ENCODE measurements at regions not wholly inside any gene's neighbourhood (a gene's known extent, or its start where the extent isn't known, plus 50 kb on each side); places are given as distances from the start of the nearest gene placed in this dataset.

DNA sequence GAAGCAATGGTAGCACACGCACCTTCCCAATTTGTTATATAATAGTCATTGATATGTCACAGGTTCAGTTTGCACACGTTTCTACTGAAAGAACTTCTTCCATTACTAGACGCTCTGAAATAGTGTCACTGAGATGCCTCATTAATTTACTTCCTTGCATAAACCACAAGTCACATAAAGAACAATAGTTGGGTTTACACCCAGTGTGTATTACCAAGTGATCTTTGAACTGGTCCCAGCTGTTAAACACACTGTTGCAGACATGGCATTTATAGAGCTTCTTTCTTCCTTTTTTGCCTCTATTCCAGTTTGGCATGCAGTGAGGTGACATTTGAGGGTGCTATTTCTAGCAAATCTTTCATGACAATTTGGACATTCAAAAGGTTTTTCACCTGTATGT, 245.3 kb downstream of the EPM2A start:
- Histone ChIP-seq H2AK5ac (ENCODE audit: low read depth, low read length) (no peak overlapping the region), H3K27ac (ENCODE audit: low read depth, low read length) (no peak overlapping the region), H3K23ac (ENCODE audit: insufficient read length) (no peak overlapping the region), H2BK15ac (ENCODE audit: low read length) (no peak overlapping the region), H2BK20ac (ENCODE audit: low read length) (no peak overlapping the region), H4K8ac (ENCODE audit: extremely low read depth, insufficient read depth, low read length) (no peak overlapping the region), H3K4me2 (ENCODE audit: insufficient read depth in 1 of 2, low read depth in 2 of 2, low read length in 2 of 2) (no peak overlapping the region), H3K4ac (replicated peaks; ENCODE audit: insufficient read length, low read depth, low read length) (no peak overlapping the region), H3K23me2 (ENCODE audit: low read depth, low read length) (no peaks in the 10 kb centered on the region), H3K36me3 (ENCODE audit: control insufficient read depth in 2 of 4, insufficient read depth in 4 of 4, low read length in 3 of 4) (no peaks in the 10 kb centered on the region), H3K9me3 (ENCODE audit: insufficient read depth in 2 of 2, low read depth in 1 of 2, low read length in 1 of 2) (no peaks in the 10 kb centered on the region), H3K27me3 (replicated peaks in 1 of 4; ENCODE audit: control insufficient read depth in 3 of 4, extremely low read depth in 1 of 4, insufficient read depth in 3 of 4, low read length in 3 of 4) (no peaks in the 10 kb centered on the region), H2BK5ac (ENCODE audit: low read depth, low read length) (no peak overlapping the region), H3K79me2 (ENCODE audit: control insufficient read depth in 1 of 2, insufficient read depth in 2 of 2, low read length in 2 of 2) (no peaks in the 10 kb centered on the region), H3K14ac (ENCODE audit: insufficient read length) (no peak overlapping the region), H2BK120ac (replicated peaks; ENCODE audit: low read depth, low read length) (no peak overlapping the region), H2AFZ (ENCODE audit: low read length) (no peak overlapping the region), H3K9ac (replicated peaks in 1 of 4; ENCODE audit: extremely low read depth in 1 of 4, low read depth in 3 of 4, low read length in 3 of 4) (no peak overlapping the region), H4K20me1 (replicated peaks in 1 of 2; ENCODE audit: control insufficient read depth in 1 of 2, insufficient read depth in 2 of 2, low read length in 2 of 2) (no peaks in the 10 kb centered on the region), H3K79me1 (ENCODE audit: low read depth, low read length) (no peaks in the 10 kb centered on the region), H4K91ac (replicated peaks; ENCODE audit: insufficient read length, low read length) (no peak overlapping the region), H3K18ac (ENCODE audit: extremely low read depth, low read length) (no peak overlapping the region), H3K56ac (replicated peaks; ENCODE audit: insufficient read length, low read depth, low read length) (no peak overlapping the region), H3K4me1 (replicated peaks in 1 of 4; ENCODE audit: control insufficient read depth in 3 of 4, insufficient read depth in 4 of 4, low read length in 3 of 4) (no peaks in the 10 kb centered on the region), H2BK12ac (ENCODE audit: low read depth, low read length) (no peak overlapping the region), H4K5ac (ENCODE audit: insufficient read length, low read depth, low read length) (no peak overlapping the region), H3K4me3 (ENCODE audit: extremely low read depth in 1 of 4, insufficient read depth in 2 of 4, low read depth in 3 of 4, low read length in 4 of 4) (no peak overlapping the region)
- 85% methylated on average over 3 of the region's 3 CpGs; no CpG with 5 or more reads in 1 of the 2 experiments for WGBS, 2 experiments (ENCODE audit: extremely low coverage in 1 of 2, insufficient coverage in 1 of 2, insufficient read length in 1 of 2, insufficient replicate concordance in 2 of 2, low coverage in 1 of 2, low lambda C conversion rate in 2 of 2, missing lambda C conversion rate in 1 of 2)
- FAIRE-seq (no peak), DNase-seq (ENCODE audit: low read depth in 1 of 2, low spot score in 2 of 2) (no peak)
- CTCF ChIA-PET (ENCODE audit: partially characterized antibody): interaction anchor here (2.0 kb wide), 1 partner anchor 143 kb away, joined by 7 read pairs; no protein-coding TSS in a partner anchor
- POLR2A ChIA-PET (ENCODE audit: partially characterized antibody): no interaction called here
- TF ChIP-seq SIN3A (conservative IDR thresholded peaks at IDR 0.05 in 1 of 2, IDR thresholded peaks at IDR 0.05 in 1 of 2; ENCODE audit: low read depth in 1 of 2, low read length in 2 of 2): no peak

All from H1 (cell line).